Activated B cell treated with CpG ODN at 0.5 μM for 24 hours (primary cell): ENCODE measurements at regions not wholly inside any gene's neighbourhood (a gene's known extent, or its start where the extent isn't known, plus 50 kb on each side); places are given as distances from the start of the nearest gene placed in this dataset.
"Not testable (repeated sequence)": the region's sequence is repeated elsewhere in the genome, so short reads cannot be mapped to it uniquely, and the experiment has no call there.

Source experiments
- ATAC-seq: fragments of 200-7000 bp; cut with Tn5 transposase; one replicate; pipeline ENCODE4 v1.10.0; 2021; ENCODE audit warnings: low read depth, mild to moderate bottlenecking, moderate library complexity
- CTCF ChIA-PET: fragments of 350-600 bp; sonication (Branson Sonifier 250); formaldehyde crosslinking; loops from one replicate; lab custom pipeline; 2021; ENCODE audit warnings: antibody characterized with exemption; lab: Charles Lee
- POLR2A ChIA-PET: fragments of 350-600 bp; sonication (Branson Sonifier 250); formaldehyde crosslinking; loops from one replicate; lab custom pipeline; 2021; ENCODE audit warnings: antibody characterized with exemption; lab: Charles Lee
- DNase-seq: peaks from one replicate; pipeline ENCODE4 v3.0.0; 2022
- H3K27ac Mint-ChIP-seq: one replicate; pipeline ENCODE4 v1.8.0; 2020; ENCODE audit warnings: mixed read lengths
- H3K27me3 Mint-ChIP-seq: one replicate; pipeline ENCODE4 v1.8.0; 2021; ENCODE audit warnings: mixed read lengths
- H3K36me3 Mint-ChIP-seq: one replicate; pipeline ENCODE4 v1.8.0; 2021; ENCODE audit warnings: low read depth, mixed read lengths
- H3K4me1 Mint-ChIP-seq: one replicate; pipeline ENCODE4 v1.8.0; 2021; ENCODE audit warnings: mixed read lengths
- H3K4me3 Mint-ChIP-seq: one replicate; pipeline ENCODE4 v1.8.0; 2020; ENCODE audit warnings: mild to moderate bottlenecking, mixed read lengths
- H3K9me3 Mint-ChIP-seq: one replicate; pipeline ENCODE4 v1.8.0; 2020; ENCODE audit warnings: mixed read lengths
- CTCF ChIP-seq: fragments of 200-600 bp; IDR thresholded peaks from one replicate; pipeline ENCODE4 v1.8.0; 2022; ENCODE audit warnings: antibody characterized with exemption, mild to moderate bottlenecking
- intact Hi-C: fragments of 100-400 bp; cut with micrococcal nuclease; formaldehyde crosslinking; loops from one replicate; pipeline ENCODE4 v1.15.1; 2024

- Mint-ChIP-seq H3K4me3 (no peak overlapping the region), H3K36me3 (no peaks in the 10 kb centered on the region), H3K27me3 (peaks cover 2% of the 10 kb centered on the region), H3K9me3 (no peaks in the 10 kb centered on the region), H3K27ac (no peak overlapping the region), H3K4me1 (no peaks in the 10 kb centered on the region)
- ChIA-PET CTCF (no interaction called here), POLR2A (no interaction called here)
- no peak for ATAC-seq
- no peak for DNase-seq
- no peak for TF ChIP-seq CTCF
- intact Hi-C loops, result no loop called here
Measured at GRCh38 chr2:65915273-65915672, 482.9 kb upstream of the SPRED2 start.

GRCh38 chr2:65914244-65914786, 481.9 kb upstream of the SPRED2 start:
- no peaks in the 10 kb centered on the region for H3K9me3 Mint-ChIP-seq
- peaks cover 2% of the 10 kb centered on the region for H3K27me3 Mint-ChIP-seq
- TF ChIP-seq CTCF, result no peak
- ATAC-seq (no peak), DNase-seq (no peak)
- H3K36me3 Mint-ChIP-seq, result no peaks in the 10 kb centered on the region
- no peaks in the 10 kb centered on the region for H3K4me1 Mint-ChIP-seq
- intact Hi-C loops, result no loop called here
- POLR2A ChIA-PET, result no interaction called here
- H3K27ac Mint-ChIP-seq, result no peak overlapping the region
- CTCF ChIA-PET, result no interaction called here
- H3K4me3 Mint-ChIP-seq, result no peak overlapping the region

- no peaks in the 10 kb centered on the region for H3K4me1 Mint-ChIP-seq
- H3K4me3 Mint-ChIP-seq, result no peak overlapping the region
- POLR2A ChIA-PET, result no interaction called here
Measured at GRCh38 chr2:65913813-65914212, 481.4 kb upstream of the SPRED2 start.

GRCh38 chr2:65901756-65902155, 469.4 kb upstream of the SPRED2 start:
- no peak for DNase-seq
- Mint-ChIP-seq H3K4me1 (no peaks in the 10 kb centered on the region), H3K27me3 (peaks cover 3% of the 10 kb centered on the region), H3K36me3 (no peaks in the 10 kb centered on the region), H3K9me3 (no peaks in the 10 kb centered on the region), H3K27ac (no peak overlapping the region), H3K4me3 (no peak overlapping the region)
- POLR2A ChIA-PET, result no interaction called here
- no peak for ATAC-seq
- CTCF ChIA-PET, result no interaction called here
- TF ChIP-seq CTCF, result no peak
- intact Hi-C loops, result no loop called here

More at GRCh38 chr2:65913813-65914212, 481.4 kb upstream of the SPRED2 start:
- H3K9me3 Mint-ChIP-seq, result no peaks in the 10 kb centered on the region
- CTCF ChIA-PET, result no interaction called here
- no peak for DNase-seq
- H3K27me3 Mint-ChIP-seq, result peaks cover 2% of the 10 kb centered on the region
- H3K27ac Mint-ChIP-seq, result no peak overlapping the region
- TF ChIP-seq CTCF, result no peak
- H3K36me3 Mint-ChIP-seq, result no peaks in the 10 kb centered on the region
- no peak for ATAC-seq
- intact Hi-C loops, result no loop called here

GRCh38 chr2:65896446-65896845, 464.0 kb upstream of the SPRED2 start:
- DNase-seq, result no peak
- no peaks in the 10 kb centered on the region for H3K4me1 Mint-ChIP-seq
- no peak overlapping the region for H3K4me3 Mint-ChIP-seq
- CTCF ChIA-PET, result no interaction called here
- no peak for TF ChIP-seq CTCF
- H3K9me3 Mint-ChIP-seq, result peaks cover 13% of the 10 kb centered on the region
- POLR2A ChIA-PET, result no interaction called here
- intact Hi-C loops, result no loop called here
- peaks cover 3% of the 10 kb centered on the region for H3K27me3 Mint-ChIP-seq
- no peak for ATAC-seq
- no peaks in the 10 kb centered on the region for H3K36me3 Mint-ChIP-seq
- no peak overlapping the region for H3K27ac Mint-ChIP-seq

- H3K27me3 Mint-ChIP-seq, H3K27ac Mint-ChIP-seq, ATAC-seq: not testable (repeated sequence)
Measured at GRCh38 chr2:65890131-65890530, 457.7 kb upstream of the SPRED2 start.

More at GRCh38 chr2:65890131-65890530, 457.7 kb upstream of the SPRED2 start:
- POLR2A ChIA-PET, H3K36me3 Mint-ChIP-seq, H3K4me1 Mint-ChIP-seq, H3K4me3 Mint-ChIP-seq, intact Hi-C loops, DNase-seq, CTCF ChIA-PET: not testable (repeated sequence)
- H3K9me3 Mint-ChIP-seq, result peaks cover 13% of the 10 kb centered on the region
